ENCODE measurements at regions not wholly inside any gene's neighbourhood (a gene's known extent, or its start where the extent isn't known, plus 50 kb on each side); places are given as distances from the start of the nearest gene placed in this dataset.

DNA sequence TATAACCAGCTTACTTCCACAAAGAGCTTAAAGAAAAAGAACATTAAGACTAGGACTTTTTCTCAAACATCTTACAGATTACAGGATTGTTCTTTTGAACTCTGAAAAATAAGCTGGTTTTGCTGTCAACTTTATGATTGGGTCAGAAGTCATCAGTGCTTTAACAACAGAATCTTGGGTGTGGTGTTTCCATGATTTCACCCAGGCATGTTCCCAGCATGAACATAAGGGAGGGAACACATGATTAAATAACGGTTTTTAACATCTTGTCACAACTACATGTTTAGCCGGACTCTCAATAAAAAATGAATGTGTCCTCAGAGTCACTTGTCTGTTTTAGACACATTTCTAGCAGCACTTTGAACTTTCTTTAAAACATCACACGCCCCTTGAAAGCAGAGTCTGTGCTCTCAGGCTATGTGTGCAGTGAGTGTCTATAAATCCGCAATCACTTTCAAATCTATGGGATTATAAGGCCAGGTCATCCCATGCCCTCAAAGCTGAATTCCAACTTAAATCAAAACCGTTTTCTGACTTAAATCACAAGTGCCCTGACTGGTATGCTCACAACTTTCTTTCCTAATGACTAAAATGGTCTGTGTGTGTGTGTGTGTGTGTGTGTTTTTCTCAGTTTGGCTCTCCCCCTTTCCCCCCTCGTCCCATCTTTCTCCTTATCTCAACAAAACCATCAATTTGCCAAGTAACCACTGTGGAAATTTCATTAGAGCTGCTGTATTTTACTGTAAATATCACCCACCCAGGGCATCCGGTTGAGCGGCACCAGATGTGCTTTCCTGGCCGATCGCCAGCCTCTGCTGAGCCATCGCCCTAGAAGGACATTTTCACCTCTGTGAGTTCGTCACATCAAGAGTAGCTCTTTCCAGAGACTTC lies 216.8 kb upstream of the DTNBP1 start:
- DNase-seq (ENCODE audit: low spot score) (peak; percentile 54), FAIRE-seq (no peak)

DNA sequence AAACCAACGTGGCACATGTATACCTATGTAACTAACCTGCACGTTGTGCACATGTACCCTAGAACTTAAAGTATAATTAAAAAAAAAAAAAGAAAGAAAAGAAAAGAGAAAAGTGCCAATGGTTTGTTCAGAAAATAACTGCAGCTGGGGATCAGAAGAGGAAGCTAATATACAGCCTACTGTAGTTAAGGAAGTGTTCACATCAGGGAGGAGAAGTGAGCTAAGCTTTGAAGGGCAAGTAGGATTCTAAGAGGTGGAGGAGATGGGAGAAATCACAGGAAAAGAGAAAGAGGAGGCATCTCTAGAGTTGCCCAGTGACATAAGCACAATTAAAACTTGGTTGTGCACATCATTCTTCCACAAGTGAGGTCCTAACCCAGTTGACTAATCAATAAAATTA lies 214.4 kb upstream of the DTNBP1 start:
- no peak for FAIRE-seq
- no peak for DNase-seq (ENCODE audit: low spot score)

- no peak for DNase-seq (ENCODE audit: low spot score)
- no peak for FAIRE-seq
Observed at GRCh38 chr6:15876406-15876805, 213.6 kb upstream of the DTNBP1 start.

DNA sequence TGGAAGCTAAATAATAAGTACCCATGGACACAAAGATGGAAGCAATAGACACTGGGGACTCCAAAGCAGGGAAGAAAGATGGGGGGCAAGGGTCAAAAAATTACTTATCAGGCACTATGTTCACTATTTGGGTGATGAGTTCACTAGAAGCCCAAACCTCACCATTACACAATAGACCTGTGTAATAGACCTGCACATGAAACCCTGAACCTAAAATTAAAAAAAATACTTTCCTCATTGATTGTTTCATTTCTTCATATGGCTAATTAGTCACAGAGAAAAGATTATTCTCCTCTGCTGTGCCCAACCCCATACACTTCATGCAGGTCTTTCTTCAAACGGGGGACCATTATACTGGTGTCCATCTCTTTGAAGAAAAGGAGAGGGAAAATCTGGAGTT lies 213.0 kb upstream of the DTNBP1 start:
- DNase-seq (ENCODE audit: low spot score) = no peak

GRCh38 chr6:15874821-15875220 lies 212.0 kb upstream of the DTNBP1 start:
- FAIRE-seq (no peak), DNase-seq (ENCODE audit: low spot score) (no peak)

More for the DNA sequence above, 213.0 kb upstream of the DTNBP1 start:
- no peak for FAIRE-seq

- FAIRE-seq = no peak
- no peak for DNase-seq (ENCODE audit: low spot score)
Observed at GRCh38 chr6:15874326-15874725, 211.5 kb upstream of the DTNBP1 start.

GRCh38 chr6:15872241-15873103 lies 209.6 kb upstream of the DTNBP1 start:
- no peak for DNase-seq (ENCODE audit: low spot score)
- no peak for FAIRE-seq

DNA sequence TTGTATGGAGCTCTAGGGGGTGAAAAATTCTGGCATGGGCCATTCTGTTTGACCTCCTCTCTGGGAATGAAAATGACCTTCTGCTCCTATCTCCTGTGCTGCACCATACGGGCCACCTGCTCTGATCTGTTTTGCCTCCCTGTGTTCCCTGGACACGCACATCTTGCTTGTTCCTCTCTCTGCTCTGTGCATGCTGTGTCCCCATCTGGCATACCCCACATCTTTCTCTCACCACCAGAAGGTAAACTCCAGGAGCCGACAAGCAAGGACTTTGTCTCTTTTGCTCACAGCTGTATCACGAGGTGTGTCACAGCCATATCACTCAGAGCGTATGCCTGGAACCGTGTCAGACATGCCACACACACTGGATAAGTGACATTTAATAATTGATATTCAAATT lies 208.4 kb upstream of the DTNBP1 start:
- no peak for DNase-seq (ENCODE audit: low spot score)
- no peak for FAIRE-seq

DNA sequence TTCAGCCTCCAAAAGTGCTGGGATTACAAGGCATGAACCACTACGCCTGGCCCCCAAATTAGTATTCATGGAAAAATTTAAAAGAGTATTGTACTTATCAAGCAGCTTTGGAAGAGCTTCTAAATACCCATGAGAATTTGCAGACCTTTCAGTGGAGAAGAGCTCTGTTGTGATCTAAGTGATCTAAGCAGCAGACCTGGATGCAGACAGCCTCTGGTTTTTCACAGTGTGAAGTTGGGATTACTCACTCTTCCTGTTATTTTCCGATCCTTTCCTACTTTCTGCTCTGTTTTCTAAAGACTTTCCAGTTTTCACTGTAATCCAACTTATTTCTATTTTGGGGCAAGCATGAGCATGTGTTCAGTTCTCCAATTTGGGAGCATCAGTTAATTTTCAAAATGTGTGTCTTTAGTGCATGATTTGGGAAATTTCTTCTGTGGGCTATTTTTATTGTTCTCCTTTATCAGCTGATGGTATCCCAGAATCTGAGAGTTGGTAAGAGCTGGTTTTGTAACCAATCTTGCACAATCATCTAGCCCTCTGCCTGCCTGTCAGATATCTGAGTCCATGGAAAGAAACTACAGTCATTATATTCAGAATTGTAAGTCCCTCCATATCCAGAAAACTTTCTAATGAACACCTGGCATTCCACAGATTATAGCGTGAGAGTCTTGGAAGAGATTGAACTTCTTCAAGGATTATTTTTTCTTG lies 207.7 kb upstream of the DTNBP1 start:
- FAIRE-seq (no peak), DNase-seq (ENCODE audit: low spot score) (no peak)

DNA sequence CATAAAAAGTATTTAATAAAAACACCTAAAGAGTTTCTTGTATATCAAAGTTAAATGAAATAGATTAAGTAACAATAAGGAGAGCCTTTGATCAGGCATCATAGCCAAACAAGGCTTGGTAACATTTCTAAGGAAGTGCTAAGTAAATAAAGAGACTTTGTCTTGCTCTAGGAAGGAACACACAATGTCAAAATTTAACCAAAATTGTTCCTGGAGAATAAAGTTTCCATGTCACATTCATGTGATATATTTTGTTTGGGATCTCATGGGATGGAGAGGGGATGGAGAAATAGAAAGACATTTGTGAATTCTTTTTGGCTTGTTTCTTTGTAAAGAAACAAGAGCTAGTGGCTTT lies 201.9 kb upstream of the DTNBP1 start:
- no peak for FAIRE-seq
- DNase-seq (ENCODE audit: low spot score) = no peak

- no peak for DNase-seq (ENCODE audit: low spot score)
- no peak for FAIRE-seq
Observed at GRCh38 chr6:15864038-15864707, 201.3 kb upstream of the DTNBP1 start.

- no peak for DNase-seq (ENCODE audit: low spot score)
- FAIRE-seq = no peak
Observed at GRCh38 chr6:15862810-15863209, 200.0 kb upstream of the DTNBP1 start.

DNA sequence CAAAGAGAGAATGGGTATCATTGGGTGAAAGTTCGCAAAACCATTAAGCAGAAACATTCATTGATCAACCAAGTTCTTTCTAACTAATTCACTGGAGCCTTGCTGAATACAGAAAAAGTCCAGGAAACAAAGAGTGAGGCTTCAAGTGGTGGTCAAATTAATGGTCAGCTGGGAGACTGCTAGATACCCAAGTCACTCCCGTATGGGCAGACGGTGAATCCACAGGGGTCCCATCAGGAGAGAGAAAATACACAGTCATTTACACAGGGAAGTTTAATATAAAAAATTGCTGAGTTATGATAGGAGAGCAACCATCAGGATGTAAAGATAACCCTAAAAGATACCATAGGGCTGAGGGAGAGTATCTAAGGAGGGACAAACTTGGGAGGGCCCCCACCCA lies 198.7 kb upstream of the DTNBP1 start:
- no peak for DNase-seq (ENCODE audit: low spot score)

DNA sequence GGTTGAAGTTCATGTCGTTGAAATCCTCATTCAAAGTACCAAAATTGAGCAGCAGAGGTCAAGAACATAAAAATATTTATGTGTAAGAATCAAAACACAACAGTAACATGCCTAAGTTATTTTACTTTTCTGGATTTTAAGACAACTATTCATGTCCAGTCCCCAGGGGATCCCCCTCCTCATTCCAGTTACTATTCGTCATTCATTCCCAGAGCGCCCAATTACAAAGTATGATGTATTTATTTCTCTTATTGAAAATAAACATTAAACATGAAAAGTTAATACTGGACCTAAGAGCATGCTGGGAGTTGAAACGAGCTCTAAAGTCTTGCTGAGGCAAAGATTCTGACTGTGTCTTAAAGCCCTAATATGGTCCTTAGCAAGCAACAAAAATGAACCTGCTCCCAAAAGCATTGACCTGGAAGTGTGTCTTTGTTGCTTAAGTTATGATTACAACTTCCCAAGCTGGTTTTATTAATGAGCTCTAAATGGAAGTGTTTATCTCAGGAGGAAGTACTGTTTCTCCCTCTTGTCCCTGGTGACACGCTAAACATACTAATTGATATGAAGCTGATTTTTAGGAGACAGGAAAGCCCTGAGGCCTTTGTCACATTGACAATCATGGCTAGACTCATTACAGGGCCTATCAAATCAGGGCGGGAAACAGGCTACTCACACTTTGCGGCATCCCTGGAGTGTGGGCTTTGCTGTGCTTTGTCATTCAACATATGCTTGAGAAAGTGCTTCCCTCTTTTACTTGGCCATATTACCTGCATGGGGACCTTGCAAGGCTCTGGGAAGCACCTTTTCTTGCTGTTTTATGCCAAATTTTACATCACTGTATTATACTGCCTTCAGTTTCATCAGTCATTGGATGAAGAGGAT lies 192.2 kb upstream of the DTNBP1 start:
- DNase-seq (ENCODE audit: low spot score) (no peak), FAIRE-seq (no peak)

More for the DNA sequence above, 198.7 kb upstream of the DTNBP1 start:
- FAIRE-seq = no peak

DNA sequence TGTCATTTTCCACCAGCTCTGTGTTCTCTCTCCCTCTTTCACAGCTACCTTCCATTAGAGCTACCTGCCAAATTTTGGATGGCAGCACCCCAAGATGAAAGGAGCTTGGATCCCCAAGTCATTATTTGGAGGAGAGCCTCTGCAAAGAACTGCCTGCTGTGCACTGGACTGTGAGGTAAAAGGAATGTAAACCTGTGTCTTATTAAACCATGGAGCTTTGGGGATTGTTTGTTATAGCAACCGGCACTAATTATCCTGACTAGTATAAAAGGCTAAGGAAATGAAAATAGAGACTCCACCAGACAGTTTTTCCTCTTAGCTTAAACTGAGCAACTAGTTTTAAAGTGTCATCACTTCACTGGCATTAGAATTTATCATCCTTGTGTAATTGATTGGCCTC lies 191.6 kb upstream of the DTNBP1 start:
- FAIRE-seq = no peak
- no peak for DNase-seq (ENCODE audit: low spot score)

GRCh38 chr6:15853259-15853658 lies 190.4 kb upstream of the DTNBP1 start:
- FAIRE-seq (no peak), DNase-seq (ENCODE audit: low spot score) (no peak)

DNA sequence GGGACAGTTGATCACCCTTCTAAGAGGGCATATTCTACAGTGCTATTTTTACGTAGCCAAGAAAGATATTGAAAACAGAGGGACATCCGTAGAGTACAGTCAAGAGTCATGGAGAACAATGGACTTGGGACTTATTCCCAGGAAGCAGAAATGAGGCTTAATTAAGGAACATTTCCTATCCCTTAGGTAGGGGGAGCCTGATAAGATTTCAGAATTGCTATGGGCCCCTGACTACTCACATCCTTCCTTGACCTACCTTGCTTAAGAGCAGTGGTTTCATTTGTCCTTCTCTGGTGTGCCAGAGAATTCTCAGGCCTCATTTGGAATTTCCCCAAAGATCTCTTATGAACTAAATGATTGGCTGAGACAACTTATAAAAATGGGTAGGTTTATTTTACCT lies 189.5 kb upstream of the DTNBP1 start:
- no peak for DNase-seq (ENCODE audit: low spot score)
- no peak for FAIRE-seq

- DNase-seq (ENCODE audit: low spot score) (no peak), FAIRE-seq (no peak)
Observed at GRCh38 chr6:15849395-15849794, 186.6 kb upstream of the DTNBP1 start.

DNA sequence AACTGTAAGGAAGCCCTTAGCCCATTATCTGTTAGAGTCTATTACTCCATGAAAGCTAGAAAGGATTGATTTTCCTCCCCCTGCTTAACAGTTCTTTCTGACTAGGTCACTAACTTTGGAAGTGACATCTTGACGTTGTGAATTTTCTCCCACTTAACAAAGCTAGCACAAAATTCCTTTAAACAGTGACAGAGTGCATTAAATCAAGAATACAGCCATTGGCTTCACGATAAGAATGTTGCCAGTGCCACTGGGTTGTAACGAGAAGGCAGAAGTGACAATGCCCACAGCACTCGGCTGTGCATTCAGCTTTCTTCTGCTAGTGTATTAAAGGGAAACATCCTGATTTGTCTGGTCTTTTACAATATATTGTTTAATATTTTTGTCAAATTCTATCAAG lies 182.7 kb upstream of the DTNBP1 start:
- no peak for DNase-seq (ENCODE audit: low spot score)
- FAIRE-seq = no peak

DNA sequence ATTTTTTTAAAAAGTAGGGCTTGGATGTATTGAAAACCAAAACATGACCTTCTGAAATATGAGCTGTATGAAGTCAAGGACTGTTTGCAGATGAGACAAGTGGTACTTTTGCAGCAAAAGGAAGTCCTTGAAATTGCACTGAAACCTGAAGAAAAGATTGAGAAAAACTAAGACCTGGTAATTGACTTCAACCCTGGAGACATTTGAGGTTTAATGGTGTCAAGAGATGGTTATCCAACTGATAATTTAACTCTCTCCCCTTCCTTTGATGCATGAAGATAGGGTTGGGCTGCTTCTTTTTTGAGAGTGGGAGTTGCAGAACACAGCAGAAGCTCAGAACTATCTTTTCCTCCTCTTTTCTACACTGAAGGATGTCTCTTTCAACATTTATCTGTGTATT lies 180.9 kb upstream of the DTNBP1 start:
- DNase-seq (ENCODE audit: low spot score) (no peak), FAIRE-seq (no peak)

Data from urothelium cell line (cell line).